Midbrain (tissue), 1 donor: ENCODE measurements at regions not wholly inside any gene's neighbourhood (a gene's known extent, or its start where the extent isn't known, plus 50 kb on each side); places are given as distances from the start of the nearest gene placed in this dataset.
"Not testable (repeated sequence)": the region's sequence is repeated elsewhere in the genome, so short reads cannot be mapped to it uniquely, and the experiment has no call there.

Experiments used
- DNase-seq: peaks from one replicate; lab custom pipeline; 2025; lab: John Stamatoyannopoulos, UW

DNA sequence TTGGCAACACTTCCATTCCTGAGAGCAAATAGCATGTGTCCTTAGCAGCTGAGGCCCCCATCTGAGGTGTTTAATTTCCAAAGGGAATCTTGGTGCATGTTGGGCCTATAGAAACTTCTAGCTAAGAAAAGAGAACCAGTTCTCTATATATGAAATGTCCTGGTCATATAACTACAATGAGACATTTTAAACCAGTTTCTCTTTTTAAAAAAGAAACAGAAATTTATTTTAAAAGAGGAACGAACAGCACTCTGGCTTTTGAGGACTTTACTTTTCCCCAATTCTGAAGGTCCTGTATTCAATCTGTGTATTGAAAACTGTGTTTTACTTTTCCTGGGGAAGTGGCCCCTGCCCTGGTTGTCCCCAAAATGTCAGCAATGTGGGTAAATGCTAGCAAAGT is 94.0 kb upstream of the FOXN2 start:
- DNase-seq = no peak

DNA sequence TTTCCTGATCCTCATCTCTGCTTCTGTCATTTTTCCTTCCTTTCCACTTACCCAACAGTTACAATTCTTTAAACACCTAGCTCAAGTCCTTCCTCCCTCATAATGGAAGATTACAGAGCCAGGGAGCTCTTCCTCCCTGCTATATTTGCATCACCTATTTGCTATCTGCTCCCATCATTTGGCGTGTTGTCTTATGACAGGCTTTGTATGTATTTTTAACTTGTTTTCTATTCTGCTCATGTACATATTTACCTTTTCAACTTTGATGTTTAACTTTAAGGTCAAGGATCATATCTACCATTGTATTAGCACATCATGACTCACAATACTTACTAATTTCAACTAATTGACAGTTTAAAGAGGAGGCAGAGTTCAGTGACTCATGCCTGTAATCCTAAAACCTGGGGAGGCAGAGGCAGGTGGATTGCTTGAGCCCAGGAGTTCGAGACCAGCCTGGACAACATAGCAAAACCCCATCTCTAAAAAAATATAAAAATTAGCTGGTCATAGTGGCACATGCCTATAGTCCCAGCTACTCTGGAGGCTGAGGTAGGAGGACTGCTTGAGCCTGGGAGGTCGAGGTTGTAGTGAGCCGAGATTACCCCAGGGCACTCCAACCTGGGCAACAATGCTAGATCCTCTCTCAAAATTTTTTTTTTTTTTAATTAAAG is 92.5 kb upstream of the FOXN2 start:
- DNase-seq = no peak

DNA sequence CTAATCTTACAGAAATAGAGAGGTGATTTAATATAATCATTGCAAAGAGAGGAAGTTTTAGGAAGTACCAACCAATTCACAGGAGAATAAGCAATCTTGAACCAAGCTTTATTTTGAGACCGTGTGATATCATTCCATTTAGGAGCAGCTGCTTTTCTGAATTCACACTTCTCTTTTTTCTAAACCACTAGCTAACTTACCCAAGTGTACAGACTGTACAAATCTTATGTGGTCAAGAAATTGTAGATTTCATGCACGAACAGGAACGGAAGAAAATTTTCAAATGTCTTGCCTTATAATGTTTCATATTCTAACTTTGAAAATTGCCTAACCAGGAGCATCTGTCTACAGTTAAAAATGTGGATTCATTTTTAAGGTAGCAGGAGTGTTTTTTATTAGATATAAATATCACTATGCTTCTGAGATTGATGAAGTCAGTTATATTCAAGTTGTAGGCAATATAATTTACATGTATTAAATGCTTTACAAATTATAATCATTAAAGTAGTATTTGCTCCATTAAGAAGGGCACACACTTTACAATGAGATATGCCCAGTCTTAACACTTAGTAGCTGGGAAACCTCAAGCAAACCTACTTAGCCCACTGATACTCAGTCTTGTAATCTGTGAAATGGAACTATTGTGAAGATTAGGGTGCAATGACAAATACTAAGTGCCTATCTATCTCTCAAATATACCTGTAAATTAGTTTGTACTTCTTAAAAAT is 86.7 kb upstream of the FOXN2 start:
- no peak for DNase-seq

DNA sequence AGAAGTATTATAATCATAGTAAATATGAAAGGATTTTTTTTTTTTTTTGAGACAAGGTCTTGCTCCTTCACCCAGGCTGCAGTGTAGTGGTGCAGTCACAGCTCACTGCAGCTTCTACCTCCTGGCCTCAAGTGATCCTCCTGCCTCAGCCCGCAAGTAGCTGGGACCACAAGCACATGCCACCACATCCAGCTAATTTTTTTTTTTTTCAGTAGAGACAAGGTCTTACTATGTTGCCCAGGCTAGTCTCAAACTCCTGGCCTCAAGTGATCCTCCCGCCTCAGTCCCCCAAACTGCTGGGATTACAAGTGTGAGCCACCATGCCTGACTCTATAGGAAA is 86.2 kb upstream of the FOXN2 start:
- DNase-seq = no peak

DNA sequence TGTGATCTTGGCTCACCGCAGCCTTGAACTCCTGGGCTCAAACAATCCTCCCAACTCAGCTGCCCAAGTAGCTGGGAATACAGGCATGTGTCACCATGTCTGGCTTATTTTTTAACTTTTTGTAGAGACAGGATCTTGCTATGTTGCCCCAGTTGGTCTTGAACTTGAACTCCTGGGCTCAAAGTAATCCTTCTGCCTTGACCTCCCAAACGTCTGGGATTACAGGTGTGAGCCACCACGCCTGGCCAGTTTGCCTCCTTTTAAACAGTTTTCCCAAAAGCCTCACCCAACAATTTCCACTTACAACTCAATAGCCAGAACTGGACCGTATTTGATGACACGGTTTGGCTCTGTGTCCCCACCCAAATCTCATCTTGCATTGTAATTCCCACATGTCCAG is 85.4 kb upstream of the FOXN2 start:
- no peak for DNase-seq

DNA sequence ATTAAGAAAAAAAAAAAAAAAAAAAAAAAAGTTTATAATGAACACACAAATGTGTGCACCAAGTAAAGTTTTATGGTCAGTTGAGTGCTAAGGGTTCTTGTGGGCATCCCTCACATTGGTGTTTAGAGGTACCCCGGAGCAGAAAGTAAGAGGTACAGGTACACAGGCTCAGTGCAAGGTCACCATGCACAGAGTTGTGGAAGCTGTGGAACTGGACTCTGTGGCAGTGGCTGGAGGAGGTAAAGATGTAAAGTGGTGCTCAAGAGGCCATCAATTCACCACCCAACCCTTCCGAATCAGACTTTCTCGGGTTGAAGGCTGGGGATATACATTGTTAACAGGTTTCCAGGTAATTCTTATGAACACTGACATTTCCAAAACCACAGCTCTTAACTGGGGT is 83.6 kb upstream of the FOXN2 start:
- DNase-seq = no peak

DNA sequence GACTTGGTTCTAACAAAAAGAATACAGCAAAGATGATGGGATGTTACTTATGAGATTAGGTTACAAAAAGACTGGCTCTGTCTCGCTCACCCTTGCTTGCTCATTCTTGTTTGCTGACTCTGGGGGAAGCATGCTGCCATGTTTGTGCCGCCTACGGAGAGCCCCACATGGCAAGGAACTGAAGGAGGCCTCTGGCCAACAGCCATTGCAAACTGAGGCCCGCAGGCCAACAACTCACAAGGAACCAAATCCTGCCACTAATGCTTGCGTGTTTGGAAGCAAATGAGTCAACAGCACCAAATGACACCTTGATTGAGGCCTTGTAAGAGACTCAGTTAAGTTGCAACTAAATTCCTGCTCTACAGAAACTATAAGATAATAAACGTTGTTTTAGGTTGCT is 82.1 kb upstream of the FOXN2 start:
- no peak for DNase-seq

DNA sequence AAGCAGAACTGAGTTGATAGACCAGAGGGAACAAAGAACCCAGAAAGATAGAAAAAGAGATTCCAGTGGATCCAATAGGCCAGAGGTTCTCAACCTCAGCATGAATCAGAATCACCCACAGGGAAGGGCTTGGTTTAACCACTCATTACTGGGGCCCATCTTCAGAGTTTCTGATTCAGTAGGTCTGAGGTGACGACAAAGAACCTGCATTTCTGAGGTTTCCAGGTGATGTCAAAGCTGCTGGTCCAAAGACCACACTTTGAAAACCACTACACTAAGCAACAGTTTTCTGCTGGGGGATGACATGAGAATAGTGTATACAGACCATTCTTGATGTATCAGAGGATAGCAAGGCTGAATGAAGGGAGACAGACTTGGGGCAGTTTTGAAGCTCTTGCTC is 81.5 kb upstream of the FOXN2 start:
- no peak for DNase-seq

DNA sequence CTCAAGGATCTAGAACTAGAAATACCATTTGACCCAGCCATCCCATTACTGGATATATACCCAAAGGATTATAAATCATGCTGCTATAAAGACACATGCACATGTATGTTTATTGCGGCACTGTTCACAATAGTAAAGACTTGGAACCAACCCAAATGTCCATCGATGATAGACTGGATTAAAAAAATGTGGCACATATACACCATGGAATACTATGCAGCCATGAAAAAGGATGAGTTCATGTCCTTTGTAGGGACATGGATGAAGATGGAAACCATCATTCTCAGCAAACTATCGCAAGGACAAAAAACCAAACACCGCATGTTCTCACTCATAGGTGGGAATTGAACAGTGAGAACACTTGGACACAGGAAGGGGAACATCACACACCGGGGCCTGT is 80.7 kb upstream of the FOXN2 start:
- not testable (repeated sequence) for DNase-seq

DNA sequence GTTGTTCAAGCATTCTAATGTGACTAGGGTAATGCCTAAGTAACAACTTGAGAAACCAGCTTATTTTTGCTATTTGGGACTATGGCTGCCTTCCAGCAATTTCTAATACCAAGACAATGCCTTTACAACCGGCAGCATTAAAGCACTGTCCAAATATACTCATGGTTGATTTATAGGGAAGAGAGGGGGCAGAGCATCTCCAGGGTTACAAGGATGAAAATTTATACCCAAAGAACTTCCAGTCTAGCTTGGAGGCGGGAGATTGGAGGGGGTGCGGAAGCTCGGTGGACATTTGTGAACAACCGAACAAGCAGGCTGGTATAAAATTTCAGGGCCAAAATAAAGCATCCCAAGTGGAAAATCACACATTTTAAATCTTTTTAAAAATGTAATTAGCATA is 79.4 kb upstream of the FOXN2 start:
- DNase-seq = no peak

DNA sequence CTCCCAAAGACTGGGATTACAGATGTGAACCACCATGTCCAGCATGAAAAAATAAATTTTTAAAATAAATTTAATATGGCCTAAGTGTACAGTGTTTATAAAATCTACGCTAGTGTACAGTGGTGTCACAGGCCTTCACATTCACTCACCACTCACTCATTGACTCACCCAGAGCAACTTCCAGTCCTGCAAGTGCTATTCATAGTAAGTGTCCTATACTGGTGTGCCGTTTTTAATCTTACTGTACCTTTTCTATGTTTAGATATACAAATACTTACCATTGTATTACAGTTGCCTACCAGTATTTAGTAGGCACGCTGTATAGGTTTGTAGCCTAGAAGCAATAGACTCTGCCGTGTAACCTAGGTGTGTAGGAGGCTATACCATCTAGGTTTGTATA is 76.1 kb upstream of the FOXN2 start:
- no peak for DNase-seq

DNA sequence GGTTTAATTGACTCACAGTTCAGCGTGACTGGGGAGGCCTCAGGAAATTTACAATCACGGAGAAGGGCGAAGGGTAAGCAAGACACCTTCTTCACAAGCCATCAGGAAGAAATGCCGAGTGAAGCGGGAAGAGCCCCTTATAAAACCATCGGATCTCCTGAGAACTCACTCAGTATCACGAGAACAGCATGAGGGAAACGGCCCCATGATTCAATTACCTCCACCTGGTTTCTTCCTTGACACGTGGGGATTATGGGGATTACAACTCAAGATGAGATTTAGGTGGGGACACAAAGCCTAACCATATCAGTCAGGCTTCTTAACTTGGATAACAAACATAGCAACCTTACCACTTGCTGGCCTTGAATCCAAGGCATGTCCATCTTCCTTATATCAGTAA is 73.6 kb upstream of the FOXN2 start:
- no peak for DNase-seq

DNA sequence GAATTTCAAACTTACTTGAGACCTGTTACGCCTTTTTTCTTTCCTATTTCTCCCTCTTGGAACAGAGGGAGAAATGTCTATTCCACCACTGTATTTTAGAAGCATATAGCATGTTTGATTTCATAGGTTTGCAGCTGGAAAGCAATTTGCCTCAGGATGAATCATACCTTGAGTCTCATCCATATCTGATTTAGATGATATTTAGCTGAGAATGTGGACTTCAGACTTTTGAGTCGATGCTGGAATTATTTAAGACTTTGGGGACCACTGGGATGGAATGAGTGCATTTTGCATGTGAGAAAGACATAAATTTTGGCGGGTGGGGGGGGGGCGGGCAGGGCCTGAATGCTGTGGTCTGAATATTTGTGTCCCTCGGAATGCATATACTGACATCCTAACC is 67.3 kb upstream of the FOXN2 start:
- DNase-seq = no peak

DNA sequence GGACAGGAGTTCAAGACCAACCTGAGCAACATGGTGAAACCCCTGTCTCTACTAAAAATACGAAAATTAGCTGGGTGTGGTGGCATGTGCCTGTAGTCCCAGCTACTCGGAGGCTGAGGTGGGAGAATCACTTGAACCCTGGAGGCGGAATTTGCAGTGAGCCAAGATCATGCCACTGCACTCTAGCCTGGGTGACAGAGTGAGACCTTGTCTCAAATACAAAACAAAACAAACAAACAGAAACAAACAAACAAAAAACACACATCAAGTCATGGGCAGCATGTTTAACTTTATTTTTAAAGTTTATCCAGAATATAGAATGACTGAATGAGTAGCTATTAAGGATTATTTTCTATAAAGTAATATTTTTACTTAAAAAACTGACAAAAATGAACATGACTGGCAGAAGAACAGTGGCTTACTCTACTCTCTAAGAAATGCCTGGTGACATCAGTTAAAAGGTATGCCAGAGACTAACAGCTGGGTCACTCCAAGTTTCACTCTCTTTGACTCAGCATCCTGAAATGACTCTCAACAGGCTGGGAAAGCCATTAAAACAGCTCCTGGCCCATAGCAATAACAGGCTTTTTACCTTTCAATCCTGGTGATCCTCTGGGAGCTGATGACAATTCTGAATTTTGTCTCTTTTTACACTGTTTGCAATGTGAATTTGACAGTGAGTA is 66.1 kb upstream of the FOXN2 start:
- no peak for DNase-seq

DNA sequence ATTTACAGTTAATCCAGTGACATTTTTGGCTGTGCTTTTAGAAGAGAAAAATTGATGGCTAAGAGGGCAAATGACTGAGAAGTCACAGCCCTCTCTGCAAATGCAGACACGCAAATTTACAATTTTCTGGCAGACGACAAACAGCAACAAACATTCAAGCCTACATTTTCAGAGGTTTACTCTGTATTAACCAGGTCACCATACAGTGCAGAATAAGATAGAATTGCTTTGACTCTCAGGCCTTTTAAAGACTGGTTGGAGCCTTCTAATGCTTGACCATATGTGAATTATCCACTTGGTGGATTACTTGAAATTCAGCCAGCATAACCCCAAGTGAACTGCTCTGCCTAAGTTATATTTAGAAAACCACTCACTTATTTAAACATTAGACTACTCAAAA is 65.5 kb upstream of the FOXN2 start:
- DNase-seq = no peak

DNA sequence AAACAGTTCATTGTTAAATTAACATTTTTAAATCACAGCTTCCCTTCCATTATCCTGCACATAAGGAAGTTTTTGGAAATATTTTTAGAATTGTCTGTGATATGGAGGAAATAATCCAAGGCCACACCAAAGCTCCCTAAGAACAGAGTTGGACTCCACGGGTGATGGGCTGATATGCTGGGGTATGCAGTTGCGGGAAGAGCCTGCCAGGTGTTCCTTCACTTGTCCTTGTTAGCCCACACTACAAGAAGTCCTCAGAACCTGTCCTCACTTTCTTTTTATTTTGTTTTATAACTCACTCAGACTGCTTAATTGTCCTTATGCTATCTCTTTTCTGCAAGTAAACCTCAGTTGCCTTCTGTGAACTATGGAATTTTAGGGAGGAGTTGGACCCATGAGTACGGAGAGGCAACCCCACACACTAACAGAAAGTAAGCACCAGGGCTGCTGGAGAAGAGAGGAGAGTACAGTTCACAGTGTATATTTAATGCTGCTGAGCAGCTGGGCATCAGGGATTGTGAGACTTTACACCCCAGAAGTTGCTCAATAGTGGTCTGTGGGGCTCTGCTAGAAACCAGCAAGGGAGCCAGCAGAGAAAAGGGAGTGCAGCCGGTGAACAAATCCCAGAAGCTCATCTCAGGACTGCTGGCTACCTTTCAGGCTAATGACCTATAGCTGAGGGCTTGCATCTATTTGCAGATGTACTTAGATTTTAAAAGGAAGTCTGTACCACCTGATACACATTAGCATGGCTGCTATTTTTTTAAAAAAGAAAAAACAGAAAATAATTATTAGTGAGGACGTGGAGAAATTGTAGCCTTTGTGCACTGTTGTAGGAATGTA is 64.6 kb upstream of the FOXN2 start:
- no peak for DNase-seq

DNA sequence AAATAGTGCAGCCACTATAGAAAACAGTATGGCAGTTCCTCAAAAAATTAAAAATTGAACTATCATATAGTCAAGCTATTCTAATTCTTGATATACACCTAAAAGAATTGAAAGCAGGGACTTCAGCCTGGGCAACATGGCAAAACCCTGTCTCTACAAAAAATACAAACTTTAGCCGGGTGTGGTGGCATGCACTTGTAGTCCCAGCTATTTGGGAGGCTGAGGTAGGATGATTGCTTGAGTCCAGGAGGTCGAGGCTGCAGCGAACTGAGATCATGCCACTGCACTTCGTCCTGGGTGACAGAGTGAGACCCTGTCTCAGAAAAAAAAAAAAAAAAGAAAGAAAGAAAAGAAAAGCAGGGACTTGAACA is 64.0 kb upstream of the FOXN2 start:
- DNase-seq = no peak

DNA sequence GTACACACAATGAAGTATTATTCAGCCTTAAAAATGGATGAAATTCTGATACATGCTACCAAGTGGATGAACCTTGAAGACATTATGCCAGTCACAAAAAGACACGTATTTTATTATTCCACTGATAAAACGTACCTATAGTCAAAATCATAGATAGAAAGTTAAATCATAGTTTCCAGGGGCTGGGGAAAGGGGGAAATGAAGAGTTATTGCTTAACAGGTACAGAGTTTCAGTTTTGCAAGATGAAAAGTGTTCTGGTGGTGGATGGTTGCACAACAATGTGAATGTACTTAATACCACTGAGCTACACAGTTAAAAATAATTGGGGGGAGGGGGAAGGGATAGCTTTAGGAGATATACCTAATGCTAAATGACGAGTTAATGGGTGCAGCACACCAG is 63.5 kb upstream of the FOXN2 start:
- DNase-seq = no peak

DNA sequence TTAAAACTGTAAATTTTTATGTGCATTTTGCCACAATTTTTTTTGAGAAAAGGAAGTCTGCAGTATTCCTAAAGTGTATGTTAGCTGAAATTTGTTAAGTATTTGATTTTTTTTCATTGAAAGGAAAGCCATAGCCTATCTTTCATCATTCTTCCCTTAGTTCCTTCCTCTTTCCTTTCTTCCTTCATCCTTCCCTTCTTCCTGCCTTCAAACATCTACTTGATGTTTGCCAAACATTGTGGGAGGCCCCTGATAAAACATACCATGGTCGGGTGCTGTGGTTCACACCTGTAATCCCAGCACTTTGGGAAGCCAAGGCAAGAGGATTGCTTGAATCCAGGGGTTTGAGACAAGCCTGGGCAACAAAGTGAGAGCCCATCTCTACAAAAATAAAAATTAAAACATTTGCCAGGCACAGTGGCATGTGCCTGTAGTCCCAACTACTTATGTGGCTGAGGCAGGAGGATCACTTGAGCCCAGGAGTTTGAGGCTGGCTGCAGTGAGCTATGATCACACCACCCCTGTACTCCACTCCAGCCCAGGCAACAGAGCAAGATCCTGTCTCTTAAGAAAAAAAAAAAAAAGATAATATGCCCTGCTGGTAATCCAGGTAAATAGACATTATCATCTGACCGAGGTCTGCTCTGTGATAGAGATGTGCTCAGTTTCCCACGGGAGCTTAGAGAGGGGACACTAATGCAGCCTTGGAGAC is 62.9 kb upstream of the FOXN2 start:
- no peak for DNase-seq

DNA sequence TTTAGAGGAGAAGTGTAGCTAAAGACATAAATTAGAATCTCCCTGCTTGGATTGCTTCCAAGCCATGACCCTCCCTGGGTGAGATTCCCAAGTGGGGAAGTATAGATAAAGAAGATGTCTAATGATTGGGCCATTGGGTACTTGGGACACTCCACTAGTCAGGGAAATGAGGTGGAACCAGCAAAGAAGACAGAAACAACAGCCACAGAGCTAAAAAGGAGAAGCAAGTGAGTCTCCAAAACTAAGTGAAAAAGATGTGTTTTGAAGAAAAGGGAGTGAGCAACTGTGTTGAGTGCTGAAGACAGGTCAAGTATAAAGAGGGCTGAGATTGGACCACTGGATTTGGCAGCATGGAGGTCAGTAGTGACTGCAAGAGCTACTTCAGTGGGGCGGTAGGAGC is 61.2 kb upstream of the FOXN2 start:
- DNase-seq = no peak

DNA sequence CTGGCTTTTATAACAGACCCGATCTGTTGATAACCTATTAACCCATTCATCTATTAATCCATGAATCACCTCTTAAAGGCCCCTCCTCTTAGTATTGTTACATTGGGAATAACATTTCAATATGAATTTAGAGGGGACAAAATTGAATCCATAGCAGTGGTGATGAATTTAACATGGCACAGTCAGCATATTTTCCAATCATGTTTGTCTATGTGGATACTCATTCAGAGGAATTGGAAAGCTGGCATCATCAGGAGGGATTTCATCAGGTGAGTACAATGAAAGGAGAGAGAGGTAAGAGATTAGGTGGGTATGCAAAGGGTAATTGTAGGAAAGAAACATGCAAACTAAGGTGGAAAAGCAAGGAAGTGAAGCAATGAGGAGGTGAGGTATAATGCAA is 59.6 kb upstream of the FOXN2 start:
- DNase-seq = no peak

DNA sequence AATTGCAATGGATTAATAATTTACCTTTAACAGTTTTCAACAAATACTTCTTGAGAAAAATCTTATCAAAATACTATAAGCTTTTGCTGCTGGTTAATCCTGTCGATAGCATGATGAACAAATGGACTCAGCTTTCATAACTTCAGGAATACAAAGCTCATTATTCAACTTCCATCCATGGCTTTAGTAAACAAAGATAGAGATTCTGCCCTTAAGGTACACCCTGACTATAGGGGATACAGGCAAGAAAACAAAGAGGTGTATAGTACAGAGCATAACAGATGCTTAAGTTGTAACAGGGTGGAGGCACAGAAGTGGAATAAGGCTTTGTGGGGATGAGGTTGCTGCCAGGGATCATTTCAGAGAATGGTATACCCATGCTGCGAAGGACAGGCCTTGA is 57.0 kb upstream of the FOXN2 start:
- no peak for DNase-seq
